H7 (cell line): ENCODE measurements at regions not wholly inside any gene's neighbourhood (a gene's known extent, or its start where the extent isn't known, plus 50 kb on each side); places are given as distances from the start of the nearest gene placed in this dataset.

Experiments
- DNase-seq: peaks from one replicate; pipeline ENCODE4 v3.0.0; 2012
- H3K27me3 ChIP-seq: 2 replicates; pipeline ENCODE4 v1.6.0; 2011; ENCODE audit warnings: mild to moderate bottlenecking, low read length; ENCODE audit not compliant: control insufficient read depth, insufficient read depth
- H3K36me3 ChIP-seq: replicated peaks from 2 replicates; pipeline ENCODE4 v1.5.1; 2011; ENCODE audit warnings: low read length; ENCODE audit not compliant: control insufficient read depth, insufficient read depth
- H3K4me3 ChIP-seq: 2 replicates; pipeline ENCODE4 v1.5.1; 2011; ENCODE audit warnings: low read depth, mild to moderate bottlenecking, control low read depth, low read length, moderate library complexity; ENCODE audit not compliant: insufficient read depth

- DNase-seq = no peak
- H3K36me3 ChIP-seq = no peaks in the 10 kb centered on the region
- H3K27me3 ChIP-seq = no peaks in the 10 kb centered on the region
- H3K4me3 ChIP-seq = no peak overlapping the region
Measured at GRCh38 chrX:13518126-13518525, 51.3 kb upstream of the EGFL6 start.

- Histone ChIP-seq H3K4me3 (no peak overlapping the region), H3K36me3 (no peaks in the 10 kb centered on the region), H3K27me3 (no peaks in the 10 kb centered on the region)
Measured at GRCh38 chrX:13515211-13515930, 54.0 kb upstream of the EGFL6 start.

GRCh38 chrX:13511944-13512330, 57.5 kb upstream of the EGFL6 start:
- H3K27me3 ChIP-seq = no peaks in the 10 kb centered on the region
- H3K4me3 ChIP-seq = no peak overlapping the region
- no peaks in the 10 kb centered on the region for H3K36me3 ChIP-seq
- DNase-seq = no peak

More at GRCh38 chrX:13515211-13515930, 54.0 kb upstream of the EGFL6 start:
- no peak for DNase-seq

- H3K4me3 ChIP-seq = no peak overlapping the region
- H3K36me3 ChIP-seq = no peaks in the 10 kb centered on the region
- no peak for DNase-seq
Measured at GRCh38 chrX:13511241-13511943, 58.0 kb upstream of the EGFL6 start.

GRCh38 chrX:13507893-13508292, 61.5 kb upstream of the EGFL6 start:
- no peak overlapping the region for H3K4me3 ChIP-seq
- no peak for DNase-seq
- H3K27me3 ChIP-seq = no peaks in the 10 kb centered on the region
- no peaks in the 10 kb centered on the region for H3K36me3 ChIP-seq

More at GRCh38 chrX:13511241-13511943, 58.0 kb upstream of the EGFL6 start:
- no peaks in the 10 kb centered on the region for H3K27me3 ChIP-seq

DNA sequence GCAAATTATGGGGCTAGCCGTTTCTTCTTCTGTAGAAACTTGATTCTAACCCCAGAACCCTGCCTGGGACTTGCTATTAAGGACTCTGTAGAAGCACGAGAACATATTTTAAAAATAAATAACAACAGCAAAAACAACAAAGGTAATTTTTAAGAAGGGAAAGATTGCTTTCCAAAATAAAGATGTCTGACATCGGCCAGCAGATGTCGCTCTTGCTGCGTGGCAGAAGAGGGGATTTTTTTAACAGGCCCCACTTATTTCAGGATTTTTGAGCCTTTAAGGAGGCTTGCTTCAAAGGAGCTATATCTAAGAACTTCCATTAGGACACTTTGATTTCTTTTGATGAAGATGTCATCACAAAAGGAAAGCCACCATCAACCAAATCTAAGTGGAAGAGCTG, 62.8 kb upstream of the EGFL6 start:
- peak; percentile 76 for DNase-seq
- H3K36me3 ChIP-seq = no peaks in the 10 kb centered on the region
- H3K4me3 ChIP-seq = no peak overlapping the region
- no peaks in the 10 kb centered on the region for H3K27me3 ChIP-seq

DNA sequence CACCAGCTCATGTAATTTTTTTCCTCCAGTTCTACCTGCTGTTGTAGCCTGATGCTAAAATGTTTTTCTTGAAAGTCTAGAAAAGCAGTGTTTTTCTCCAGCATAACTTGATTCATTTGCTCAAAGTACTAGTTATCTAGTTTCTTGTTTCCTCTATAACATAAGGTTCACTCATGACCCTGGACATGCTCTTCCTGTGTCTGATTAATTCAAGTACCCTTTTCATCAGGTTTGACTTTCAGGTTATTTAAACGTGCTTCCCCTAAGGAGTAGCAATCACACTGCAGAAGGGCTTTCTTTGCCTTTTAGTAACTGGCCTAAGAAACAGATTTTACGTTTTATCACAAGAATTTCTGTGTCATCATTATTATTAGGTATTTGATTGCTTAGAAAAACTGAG, 66.8 kb upstream of the EGFL6 start:
- Histone ChIP-seq H3K4me3 (no peak overlapping the region), H3K36me3 (no peaks in the 10 kb centered on the region), H3K27me3 (no peaks in the 10 kb centered on the region)
- DNase-seq = no peak

DNA sequence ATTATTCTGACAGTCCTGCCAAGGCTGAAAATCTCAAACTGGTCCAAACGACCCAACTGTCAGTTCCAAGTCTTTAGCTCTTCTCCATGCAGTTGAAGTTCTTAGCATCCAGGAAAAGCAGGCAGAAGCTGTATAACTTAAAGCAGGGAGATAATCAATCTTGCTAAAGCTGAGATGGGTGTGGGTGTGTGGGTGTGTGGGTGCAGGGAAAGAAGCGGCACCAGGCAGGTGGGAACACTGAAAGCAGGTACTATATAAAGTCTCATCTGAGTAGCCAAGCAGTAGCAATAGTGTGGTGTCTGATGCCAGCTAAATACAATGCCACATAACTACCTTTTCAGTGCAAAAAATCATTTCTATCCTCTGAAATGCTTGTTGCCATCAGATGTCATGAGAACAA, 69.7 kb upstream of the EGFL6 start:
- no peak overlapping the region for H3K4me3 ChIP-seq

GRCh38 chrX:13498238-13498637, 71.2 kb upstream of the EGFL6 start:
- no peak for DNase-seq
- H3K36me3 ChIP-seq = no peaks in the 10 kb centered on the region
- H3K4me3 ChIP-seq = no peak overlapping the region
- H3K27me3 ChIP-seq = no peaks in the 10 kb centered on the region

More for the DNA sequence above, 69.7 kb upstream of the EGFL6 start:
- no peaks in the 10 kb centered on the region for H3K36me3 ChIP-seq
- DNase-seq = no peak
- no peaks in the 10 kb centered on the region for H3K27me3 ChIP-seq

DNA sequence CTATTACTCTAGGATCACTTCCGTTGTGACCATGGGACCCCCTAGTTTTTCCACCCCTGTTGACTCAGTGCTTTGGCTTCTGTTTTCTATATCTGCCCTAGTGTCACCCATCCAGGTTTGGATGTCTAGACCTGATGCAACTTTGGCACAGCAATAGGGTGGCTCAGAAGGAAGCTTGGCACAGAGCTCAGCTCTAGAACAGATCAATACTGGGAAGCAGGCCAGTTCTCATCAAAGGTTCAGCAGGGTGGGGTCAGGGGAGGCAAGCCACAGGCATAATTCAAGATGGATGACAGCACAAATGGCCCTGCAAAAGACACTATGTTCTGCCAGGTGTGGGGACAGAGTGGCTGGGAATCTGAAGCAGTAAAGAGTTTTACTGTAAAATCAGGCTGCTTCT, 74.2 kb upstream of the EGFL6 start:
- Histone ChIP-seq H3K36me3 (no peaks in the 10 kb centered on the region), H3K4me3 (no peak overlapping the region), H3K27me3 (no peaks in the 10 kb centered on the region)
- no peak for DNase-seq

GRCh38 chrX:13494562-13494961, 74.8 kb upstream of the EGFL6 start:
- Histone ChIP-seq H3K36me3 (no peaks in the 10 kb centered on the region), H3K27me3 (no peaks in the 10 kb centered on the region), H3K4me3 (no peak overlapping the region)
- no peak for DNase-seq

DNA sequence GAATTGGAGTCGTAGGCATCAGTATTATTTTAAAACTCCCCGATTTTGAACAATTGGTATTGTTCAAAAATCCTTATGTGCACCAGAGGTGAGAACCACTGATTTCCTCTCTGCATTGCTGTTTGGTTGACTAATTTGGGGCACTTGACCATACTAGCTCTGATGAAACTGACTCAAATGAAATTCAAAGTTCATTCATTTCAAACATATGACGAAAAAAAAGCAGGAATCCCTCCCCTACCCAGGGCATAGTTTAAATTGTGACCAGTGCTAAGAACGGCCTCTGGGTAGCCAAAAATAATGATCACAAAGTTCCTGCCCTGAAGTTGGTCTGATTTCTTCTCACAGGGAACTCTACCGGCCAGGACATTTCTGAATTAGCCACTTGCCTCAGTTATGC, 75.7 kb upstream of the EGFL6 start:
- DNase-seq = no peak
- H3K36me3 ChIP-seq = no peaks in the 10 kb centered on the region
- H3K4me3 ChIP-seq = no peak overlapping the region
- H3K27me3 ChIP-seq = no peaks in the 10 kb centered on the region

GRCh38 chrX:13492286-13492685, 77.1 kb upstream of the EGFL6 start:
- Histone ChIP-seq H3K36me3 (no peaks in the 10 kb centered on the region), H3K27me3 (no peaks in the 10 kb centered on the region), H3K4me3 (no peak overlapping the region)
- no peak for DNase-seq

- DNase-seq = no peak
- no peaks in the 10 kb centered on the region for H3K27me3 ChIP-seq
- H3K36me3 ChIP-seq = no peaks in the 10 kb centered on the region
- no peak overlapping the region for H3K4me3 ChIP-seq
Measured at GRCh38 chrX:13491061-13491460, 78.3 kb upstream of the EGFL6 start.

GRCh38 chrX:13489454-13489853, 79.9 kb upstream of the EGFL6 start:
- no peaks in the 10 kb centered on the region for H3K27me3 ChIP-seq
- no peaks in the 10 kb centered on the region for H3K36me3 ChIP-seq
- H3K4me3 ChIP-seq = no peak overlapping the region
- DNase-seq = no peak
